Epidermal melanocyte (primary cell): ENCODE measurements at regions not wholly inside any gene's neighbourhood (a gene's known extent, or its start where the extent isn't known, plus 50 kb on each side); places are given as distances from the start of the nearest gene placed in this dataset.

Source experiments
- DNase-seq: peaks from one replicate; pipeline ENCODE4 v3.0.0; 2011; ENCODE audit warnings: low spot score; ENCODE audit not compliant: insufficient read length

- DNase-seq = no peak
These were observed 393.2 kb downstream of the C3orf38 start for GRCh38 chr3:88542916-88543315.

- no peak for DNase-seq
These were observed 422.7 kb downstream of the C3orf38 start for GRCh38 chr3:88572450-88572849.

- DNase-seq = no peak
These were observed 423.7 kb downstream of the C3orf38 start for GRCh38 chr3:88573472-88573871.

DNA sequence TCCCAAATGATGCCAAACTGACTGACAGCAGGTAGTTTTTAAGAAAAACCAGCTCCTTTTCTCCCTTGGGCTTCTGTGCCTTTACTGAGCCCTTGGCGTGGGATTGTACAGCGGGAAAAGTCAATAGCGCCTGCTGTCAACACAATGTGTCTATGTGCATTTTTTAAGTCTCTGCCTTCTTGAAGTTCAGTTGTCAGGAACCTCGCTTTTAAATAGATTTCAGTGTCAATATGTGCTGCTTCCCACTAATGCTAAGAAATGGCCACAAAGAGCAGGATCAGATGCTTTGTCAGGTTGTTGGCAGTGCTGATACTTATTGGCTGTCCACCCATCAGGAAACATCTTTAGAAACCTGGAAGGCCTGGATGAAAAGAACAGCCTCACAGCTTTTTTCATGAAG is 424.4 kb downstream of the C3orf38 start:
- DNase-seq = no peak

DNA sequence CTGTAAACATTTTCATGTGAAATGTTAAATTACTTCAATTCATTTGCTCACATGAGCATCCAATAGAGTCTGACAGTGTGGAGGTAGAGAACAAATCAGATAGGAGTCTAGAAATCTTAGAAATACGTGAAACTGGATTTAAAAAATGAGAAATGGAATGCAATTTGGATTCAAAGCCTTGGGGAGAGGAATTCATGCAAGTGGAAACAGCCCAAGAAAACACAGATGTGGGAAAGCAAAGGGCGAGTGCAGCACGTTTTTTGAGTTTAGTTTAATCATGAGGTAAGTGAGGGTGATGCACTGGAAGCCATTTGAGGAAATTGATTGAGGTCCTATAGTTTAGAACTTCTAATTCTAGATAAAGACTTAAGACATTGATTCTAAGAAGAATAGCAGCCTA is 434.7 kb downstream of the C3orf38 start:
- DNase-seq = no peak

- DNase-seq = no peak
These were observed 436.4 kb downstream of the C3orf38 start for GRCh38 chr3:88586121-88586640.

- DNase-seq = no peak
These were observed 439.4 kb downstream of the C3orf38 start for GRCh38 chr3:88589138-88589537.

DNA sequence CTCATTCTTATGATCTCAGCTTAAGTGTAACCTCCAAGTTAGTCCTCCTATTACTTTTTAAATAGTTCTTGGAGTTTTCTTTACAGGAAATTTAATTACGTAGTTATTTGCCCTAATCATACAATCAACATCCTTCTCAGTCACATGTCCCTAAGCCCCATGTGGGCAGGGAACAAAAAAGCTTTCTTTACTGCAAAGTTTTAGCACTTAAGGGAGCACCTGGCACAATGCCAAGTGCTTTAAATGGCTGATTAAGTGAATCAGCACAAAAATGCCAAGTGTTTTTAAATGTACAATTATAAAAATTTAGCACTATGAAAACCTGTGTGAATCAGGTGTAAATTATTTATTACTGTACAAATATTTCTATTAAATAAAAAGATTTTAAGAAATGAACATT is 445.3 kb downstream of the C3orf38 start:
- no peak for DNase-seq

- no peak for DNase-seq
These were observed 446.7 kb downstream of the C3orf38 start for GRCh38 chr3:88596451-88596850.

DNA sequence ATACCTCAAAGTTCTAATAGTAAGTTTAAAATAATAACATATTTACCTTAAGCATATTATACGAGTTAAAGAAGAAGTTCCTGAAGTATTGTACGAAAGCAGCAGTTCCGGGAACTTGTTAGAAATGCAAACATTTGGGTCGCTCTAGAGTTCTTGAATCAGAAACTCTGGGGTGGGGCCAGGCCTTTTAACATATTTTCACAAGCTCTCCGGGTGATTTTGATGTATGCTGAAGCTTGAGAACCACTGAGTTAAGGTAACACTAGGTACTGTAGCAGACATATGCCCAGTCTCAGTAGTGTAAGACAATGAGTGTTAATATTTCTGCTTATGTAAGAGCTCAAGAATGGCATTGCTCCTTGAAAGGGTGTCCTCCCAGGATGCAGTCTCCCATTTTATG is 461.1 kb downstream of the C3orf38 start:
- no peak for DNase-seq

- DNase-seq = no peak
These were observed 462.1 kb downstream of the C3orf38 start for GRCh38 chr3:88611826-88612326.

GRCh38 chr3:88616413-88616812 is 466.7 kb downstream of the C3orf38 start:
- no peak for DNase-seq

DNA sequence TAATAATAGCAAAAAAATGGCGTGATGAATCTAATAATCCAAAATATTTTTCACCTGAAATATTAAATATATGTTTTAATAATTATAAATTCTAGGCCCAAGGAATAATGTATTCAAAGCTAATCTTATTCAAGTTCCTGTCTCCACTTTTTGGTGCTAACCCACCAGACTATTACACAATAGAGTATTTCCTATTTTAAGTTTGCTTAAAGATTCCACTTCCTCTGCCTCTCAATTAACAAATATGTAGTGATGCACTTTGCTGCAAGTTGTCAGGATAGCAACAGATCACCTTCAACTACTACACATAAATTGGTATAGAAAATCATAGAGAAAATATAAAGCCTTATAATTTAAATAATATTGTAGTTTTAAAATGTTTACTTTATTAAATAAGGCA is 467.5 kb downstream of the C3orf38 start:
- no peak for DNase-seq

- DNase-seq = peak; percentile 24
These were observed 468.4 kb downstream of the C3orf38 start for GRCh38 chr3:88618021-88618645.

DNA sequence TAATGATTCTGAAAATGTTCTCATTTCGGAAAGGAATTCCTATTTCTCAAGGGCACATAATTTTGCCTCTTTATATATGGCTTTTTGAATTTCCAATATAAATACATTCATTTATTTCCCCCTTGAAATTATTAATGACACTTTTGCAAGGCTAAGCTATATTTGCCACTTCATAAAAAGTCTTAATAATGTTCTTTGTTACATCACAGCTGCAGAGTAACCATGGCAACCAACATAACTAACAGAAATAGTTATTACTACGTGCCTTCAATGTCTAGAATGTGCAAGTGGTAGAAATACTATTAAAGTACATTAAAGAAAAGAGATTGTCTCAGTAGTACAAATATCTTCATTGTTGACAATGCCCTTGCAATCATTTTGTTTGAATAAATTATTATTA is 471.8 kb downstream of the C3orf38 start:
- no peak for DNase-seq

GRCh38 chr3:88623709-88624108 is 473.9 kb downstream of the C3orf38 start:
- no peak for DNase-seq

DNA sequence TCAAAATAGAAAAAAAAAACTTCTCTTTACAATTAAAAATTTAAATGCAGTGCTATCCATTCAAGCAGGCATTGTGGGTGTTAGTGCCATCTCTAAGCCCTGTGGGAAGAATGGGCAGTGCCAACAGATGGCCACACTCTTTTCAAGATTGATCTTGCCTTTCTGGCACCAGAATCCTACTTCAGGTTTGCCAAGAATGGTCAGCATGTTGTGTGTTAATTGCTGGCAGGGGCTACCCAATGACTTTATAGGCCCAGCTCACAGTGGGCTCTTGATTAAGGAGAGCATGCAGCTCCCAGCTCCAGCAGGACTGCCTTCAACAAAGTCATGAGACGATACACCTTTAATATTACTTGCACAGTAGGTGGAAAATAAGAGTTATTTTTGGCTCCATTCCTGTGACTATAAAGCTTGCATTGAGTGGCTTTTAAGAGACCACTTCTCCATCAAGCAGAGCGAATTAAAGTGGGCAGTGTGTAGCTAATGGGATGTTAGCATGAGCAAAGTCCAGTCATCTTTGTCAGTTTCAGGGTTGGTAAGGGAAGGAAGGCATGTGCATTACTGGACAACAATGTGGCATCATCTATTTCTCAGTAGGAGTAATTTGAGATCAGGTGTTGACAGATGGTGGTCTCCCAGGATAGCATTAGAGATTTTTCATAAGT is 476.8 kb downstream of the C3orf38 start:
- DNase-seq = no peak

DNA sequence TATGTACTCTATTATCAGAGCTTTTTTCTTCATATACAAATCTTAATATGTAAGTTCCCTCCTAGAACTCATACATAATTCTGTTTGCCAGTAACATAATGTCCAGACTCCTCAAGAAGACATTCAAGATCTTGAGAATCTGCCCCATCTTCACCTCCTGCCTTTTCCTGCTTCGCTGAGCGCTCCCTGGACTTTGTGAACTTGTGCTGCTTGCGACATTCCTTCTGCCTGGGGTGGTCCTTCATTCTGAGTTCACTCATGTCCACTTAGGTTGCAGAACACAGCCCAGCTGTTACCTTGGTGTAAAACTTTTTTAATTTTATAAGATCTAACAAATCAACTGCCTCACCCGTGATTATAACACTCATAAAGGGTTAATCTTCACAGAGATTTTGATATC is 478.5 kb upstream of the EPHA3 start:
- DNase-seq = no peak

DNA sequence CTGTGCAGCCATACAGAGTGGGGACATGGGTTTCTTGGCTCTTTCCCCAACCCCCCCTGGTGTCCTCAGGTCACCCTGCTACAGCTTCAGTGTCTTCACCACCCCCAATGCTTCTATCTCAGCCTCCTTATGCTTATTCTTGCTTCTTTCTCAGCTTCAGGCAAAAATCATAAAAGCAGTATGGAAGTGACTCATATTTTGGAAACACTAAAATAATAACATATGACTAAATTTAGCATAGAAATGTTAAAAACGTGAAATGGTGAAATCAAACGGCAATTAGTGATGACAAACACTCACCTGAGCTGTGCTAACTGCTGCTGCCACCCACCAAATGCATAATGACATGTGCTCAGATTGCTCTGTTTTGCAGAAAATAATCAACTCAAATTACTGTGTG is 475.2 kb upstream of the EPHA3 start:
- no peak for DNase-seq

GRCh38 chr3:88640581-88640980 is 466.8 kb upstream of the EPHA3 start:
- no peak for DNase-seq

DNA sequence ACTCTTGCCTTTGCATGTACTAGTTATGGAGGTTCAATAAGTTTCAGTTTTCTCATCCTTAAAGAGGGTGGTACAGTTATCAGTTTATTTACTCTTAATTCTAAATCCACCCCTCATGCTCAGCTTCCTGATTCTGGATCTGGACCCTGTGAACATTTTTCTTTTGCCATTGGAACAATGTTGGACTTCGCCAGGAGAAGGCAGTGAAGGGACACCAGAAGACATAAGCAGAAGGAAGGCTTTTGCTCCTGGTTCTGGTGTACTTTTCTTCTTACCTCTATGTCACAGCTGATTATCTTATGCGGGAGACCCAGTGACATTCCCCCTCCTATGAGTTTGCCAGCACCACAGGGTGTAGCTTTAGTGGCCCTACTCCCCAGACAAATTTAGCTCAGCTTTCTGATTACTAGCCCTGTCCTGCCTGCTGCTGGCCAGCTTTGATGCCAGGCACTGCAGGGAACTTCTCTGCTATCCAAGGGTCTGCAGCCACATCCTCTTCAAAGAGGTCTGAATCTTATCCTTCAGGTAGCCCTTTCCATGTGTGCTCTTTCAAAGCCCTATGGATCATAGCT is 466.3 kb upstream of the EPHA3 start:
- no peak for DNase-seq

DNA sequence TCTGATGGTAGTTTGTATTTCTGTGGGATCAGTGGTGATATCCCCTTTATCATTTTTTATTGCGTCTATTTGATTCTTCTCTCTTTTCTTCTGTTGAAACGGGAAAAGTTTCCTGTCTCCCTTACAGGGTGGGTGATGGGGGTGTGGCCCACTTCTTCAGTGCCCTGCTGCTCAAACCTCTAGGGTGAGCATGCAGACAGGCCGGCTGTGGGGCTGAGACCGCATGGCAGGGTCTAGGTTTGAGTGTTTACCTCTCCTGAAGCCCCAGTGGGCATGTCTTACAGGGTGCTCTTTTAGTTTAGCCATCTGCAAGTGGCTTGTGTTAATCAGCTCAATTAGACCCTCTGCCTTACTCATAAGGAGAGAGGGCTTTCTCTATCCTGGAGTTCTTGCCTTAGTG is 450.0 kb upstream of the EPHA3 start:
- no peak for DNase-seq

DNA sequence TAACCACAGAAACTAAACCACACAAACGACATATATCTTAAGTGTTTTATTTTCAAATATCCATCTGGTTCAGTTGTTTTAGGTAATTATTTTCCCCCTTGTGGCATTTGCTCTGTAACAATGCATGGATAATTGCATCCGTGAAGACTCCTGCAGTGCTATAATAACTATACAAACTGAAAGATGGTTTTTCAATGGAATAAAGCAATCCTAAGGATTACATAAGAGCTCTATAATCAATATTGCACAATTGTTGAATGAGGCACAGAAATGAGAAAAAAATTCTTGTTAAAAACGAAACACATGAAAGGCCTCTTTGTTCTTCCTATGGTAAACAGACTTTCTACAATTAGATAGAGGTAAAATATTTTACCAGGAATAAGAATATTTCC is 446.0 kb upstream of the EPHA3 start:
- no peak for DNase-seq
